ENCODE measurements at regions not wholly inside any gene's neighbourhood (a gene's known extent, or its start where the extent isn't known, plus 50 kb on each side); places are given as distances from the start of the nearest gene placed in this dataset.

- TF ChIP-seq, protein P1, sequence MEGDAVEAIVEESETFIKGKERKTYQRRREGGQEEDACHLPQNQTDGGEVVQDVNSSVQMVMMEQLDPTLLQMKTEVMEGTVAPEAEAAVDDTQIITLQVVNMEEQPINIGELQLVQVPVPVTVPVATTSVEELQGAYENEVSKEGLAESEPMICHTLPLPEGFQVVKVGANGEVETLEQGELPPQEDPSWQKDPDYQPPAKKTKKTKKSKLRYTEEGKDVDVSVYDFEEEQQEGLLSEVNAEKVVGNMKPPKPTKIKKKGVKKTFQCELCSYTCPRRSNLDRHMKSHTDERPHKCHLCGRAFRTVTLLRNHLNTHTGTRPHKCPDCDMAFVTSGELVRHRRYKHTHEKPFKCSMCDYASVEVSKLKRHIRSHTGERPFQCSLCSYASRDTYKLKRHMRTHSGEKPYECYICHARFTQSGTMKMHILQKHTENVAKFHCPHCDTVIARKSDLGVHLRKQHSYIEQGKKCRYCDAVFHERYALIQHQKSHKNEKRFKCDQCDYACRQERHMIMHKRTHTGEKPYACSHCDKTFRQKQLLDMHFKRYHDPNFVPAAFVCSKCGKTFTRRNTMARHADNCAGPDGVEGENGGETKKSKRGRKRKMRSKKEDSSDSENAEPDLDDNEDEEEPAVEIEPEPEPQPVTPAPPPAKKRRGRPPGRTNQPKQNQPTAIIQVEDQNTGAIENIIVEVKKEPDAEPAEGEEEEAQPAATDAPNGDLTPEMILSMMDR (IDR thresholded peaks at IDR 0.05): no peak
- TF ChIP-seq POLR2A (IDR thresholded peaks at IDR 0.05): no peak
- TF ChIP-seq POLR2AphosphoS5 (IDR thresholded peaks at IDR 0.05): no peak
Observed at GRCh38 chr7:119270644-119271043, 1002.3 kb upstream of the KCND2 start.
